ENCODE measurements at regions not wholly inside any gene's neighbourhood (a gene's known extent, or its start where the extent isn't known, plus 50 kb on each side); places are given as distances from the start of the nearest gene placed in this dataset.
"Not testable (repeated sequence)": the region's sequence is repeated elsewhere in the genome, so short reads cannot be mapped to it uniquely, and the experiment has no call there.

GRCh38 chrX:127877318-127877717 is 174.9 kb downstream of the ACTRT1 start:
- peak; percentile 1 for DNase-seq (ENCODE audit: low read depth)

GRCh38 chrX:127873637-127874036 is 178.6 kb downstream of the ACTRT1 start:
- no peak for TF ChIP-seq CTCF (IDR thresholded peaks at IDR 0.05; ENCODE audit: low read length, missing control alignments)
- H3K4me3 ChIP-seq (replicated peaks; ENCODE audit: low read depth, low read length), result no peak overlapping the region
- DNase-seq (ENCODE audit: low read depth), result no peak

More at GRCh38 chrX:127877318-127877717, 174.9 kb downstream of the ACTRT1 start:
- no peak overlapping the region for H3K4me3 ChIP-seq (replicated peaks; ENCODE audit: low read depth, low read length)
- TF ChIP-seq CTCF (IDR thresholded peaks at IDR 0.05; ENCODE audit: low read length, missing control alignments), result no peak

- not testable (repeated sequence) for DNase-seq (ENCODE audit: low read depth); H3K4me3 ChIP-seq (replicated peaks; ENCODE audit: low read depth, low read length)
These were observed 185.3 kb downstream of the ACTRT1 start for GRCh38 chrX:127866857-127867256.

- DNase-seq (ENCODE audit: low read depth), result no peak
- no peak overlapping the region for H3K4me3 ChIP-seq (replicated peaks; ENCODE audit: low read depth, low read length)
- TF ChIP-seq CTCF (IDR thresholded peaks at IDR 0.05; ENCODE audit: low read length, missing control alignments), result no peak
These were observed 190.6 kb downstream of the ACTRT1 start for GRCh38 chrX:127861611-127862010.

Data from fibroblast of pulmonary artery (primary cell).